ENCODE measurements at regions not wholly inside any gene's neighbourhood (a gene's known extent, or its start where the extent isn't known, plus 50 kb on each side); places are given as distances from the start of the nearest gene placed in this dataset.

GRCh38 chr13:73281746-73282145 lies 222.9 kb downstream of the KLF5 start:
- no peak for TF ChIP-seq YY1 (IDR thresholded peaks at IDR 0.05; ENCODE audit: insufficient read depth, insufficient read length)
- TF ChIP-seq SUZ12 (IDR thresholded peaks at IDR 0.05; ENCODE audit: extremely low read depth, insufficient read depth, insufficient read length), result no peak
